GM18873 (cell line): ENCODE measurements at regions not wholly inside any gene's neighbourhood (a gene's known extent, or its start where the extent isn't known, plus 50 kb on each side); places are given as distances from the start of the nearest gene placed in this dataset.
"Not testable (repeated sequence)": the region's sequence is repeated elsewhere in the genome, so short reads cannot be mapped to it uniquely, and the experiment has no call there.

ENCODE experiments used
- ATAC-seq: cut with Tn5 transposase; IDR thresholded peaks from one replicate; pipeline ENCODE4 v1.9.1; 2021; ENCODE audit warnings: mild to moderate bottlenecking, moderate library complexity, moderate number of reproducible peaks; ENCODE audit not compliant: unreplicated experiment, low FRiP score

- ATAC-seq: no peak
Measured at GRCh38 chr1:181170194-181170593, 81.7 kb downstream of the IER5 start.

DNA sequence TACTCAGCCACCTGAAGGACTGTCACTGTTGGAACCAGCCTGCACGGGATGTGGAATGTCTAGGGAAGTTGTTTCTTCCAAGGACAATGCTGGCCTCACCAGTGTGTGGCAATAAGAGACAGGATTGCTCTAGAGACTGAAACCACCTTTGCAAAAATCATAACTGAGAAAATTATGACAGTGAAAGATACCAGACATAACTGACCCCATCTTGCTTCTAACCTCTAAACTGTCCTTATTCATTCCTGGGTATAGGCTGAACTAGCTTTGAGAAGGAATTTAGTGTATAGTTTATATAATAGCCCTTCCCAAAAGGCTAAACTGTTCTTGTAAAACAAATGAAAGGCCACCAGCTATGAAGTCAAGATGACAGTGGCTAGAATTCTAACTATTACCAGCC, 83.6 kb downstream of the IER5 start:
- ATAC-seq: no peak

GRCh38 chr1:181173761-181174447, 85.4 kb downstream of the IER5 start:
- no peak for ATAC-seq

GRCh38 chr1:181174861-181175260, 86.4 kb downstream of the IER5 start:
- ATAC-seq: no peak

DNA sequence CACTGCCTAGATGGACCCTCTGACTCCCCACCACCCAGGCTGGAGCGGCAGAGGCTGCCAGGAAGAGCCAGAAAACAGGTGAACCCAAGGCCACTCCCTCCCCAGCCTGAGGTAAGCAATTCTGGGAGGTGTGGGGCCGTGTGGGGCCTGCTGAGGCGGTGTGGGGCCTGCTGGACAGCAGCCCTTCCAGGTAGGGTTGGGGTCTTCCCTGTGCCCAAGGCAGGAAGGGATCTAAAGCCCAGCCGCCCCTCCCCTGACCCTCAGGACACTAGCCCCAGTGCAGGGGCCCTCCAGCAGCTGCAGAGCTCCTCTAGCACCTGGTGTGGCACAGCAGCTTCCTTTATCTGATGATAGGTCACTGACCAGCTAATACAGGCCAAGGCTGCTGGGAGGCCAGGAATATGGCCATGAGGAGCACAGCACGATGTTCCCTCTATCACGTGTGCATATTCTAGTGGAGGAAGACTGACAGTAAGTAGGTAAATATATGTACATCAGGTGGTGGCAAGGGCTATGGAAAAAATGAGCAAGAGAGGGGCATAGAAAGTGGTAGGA, 86.9 kb downstream of the IER5 start:
- ATAC-seq: no peak

DNA sequence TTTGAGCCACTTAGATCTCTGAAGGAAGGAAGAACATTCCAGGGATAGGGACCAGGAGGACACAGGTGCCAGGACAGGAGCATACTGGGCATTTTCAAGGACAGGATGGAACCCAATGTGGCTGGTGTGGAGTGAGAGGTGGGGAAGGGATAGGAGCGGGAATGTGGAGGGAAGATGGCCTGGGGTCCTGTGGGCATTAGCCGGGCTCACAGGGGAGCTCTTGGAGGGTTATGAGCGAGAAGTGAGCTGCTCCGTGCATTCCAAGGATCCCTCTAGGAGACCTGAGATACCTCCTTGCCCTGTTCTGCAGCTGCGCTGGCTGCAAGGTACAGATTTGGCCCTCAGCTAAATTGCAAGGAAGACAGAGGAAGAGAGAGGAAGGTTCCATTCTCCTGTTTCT, 87.5 kb downstream of the IER5 start:
- ATAC-seq: no peak

DNA sequence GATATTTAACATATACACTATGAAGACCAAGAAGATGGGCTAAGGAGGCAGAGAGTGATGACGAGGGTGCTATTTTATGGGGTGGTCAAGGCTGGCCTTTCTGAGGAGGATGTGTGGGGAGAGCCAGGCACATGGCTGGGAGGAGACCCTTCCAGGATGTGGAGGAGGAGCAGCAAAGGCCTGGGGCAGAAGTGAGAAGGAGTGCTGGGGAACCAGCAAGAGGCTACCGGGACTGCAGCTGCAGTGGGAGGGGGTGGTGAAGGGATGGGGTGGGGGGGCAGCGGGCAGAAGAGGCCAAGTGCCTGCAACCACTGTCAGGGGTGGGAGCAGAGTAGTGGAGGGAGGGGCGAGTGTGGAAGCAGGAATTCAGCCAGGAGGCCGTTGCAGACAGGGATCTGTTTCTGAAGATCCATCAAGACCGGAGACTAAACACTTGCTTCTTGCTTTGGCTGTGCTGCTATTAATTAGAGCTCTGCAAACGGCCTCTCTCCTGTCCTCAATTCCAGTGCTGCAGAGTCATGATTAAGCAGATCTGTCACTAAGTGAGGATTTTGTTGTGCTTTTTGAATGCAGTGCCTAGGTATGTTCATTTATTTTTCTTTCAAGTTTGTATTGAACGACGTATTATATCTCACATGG, 89.9 kb downstream of the IER5 start:
- no peak for ATAC-seq

DNA sequence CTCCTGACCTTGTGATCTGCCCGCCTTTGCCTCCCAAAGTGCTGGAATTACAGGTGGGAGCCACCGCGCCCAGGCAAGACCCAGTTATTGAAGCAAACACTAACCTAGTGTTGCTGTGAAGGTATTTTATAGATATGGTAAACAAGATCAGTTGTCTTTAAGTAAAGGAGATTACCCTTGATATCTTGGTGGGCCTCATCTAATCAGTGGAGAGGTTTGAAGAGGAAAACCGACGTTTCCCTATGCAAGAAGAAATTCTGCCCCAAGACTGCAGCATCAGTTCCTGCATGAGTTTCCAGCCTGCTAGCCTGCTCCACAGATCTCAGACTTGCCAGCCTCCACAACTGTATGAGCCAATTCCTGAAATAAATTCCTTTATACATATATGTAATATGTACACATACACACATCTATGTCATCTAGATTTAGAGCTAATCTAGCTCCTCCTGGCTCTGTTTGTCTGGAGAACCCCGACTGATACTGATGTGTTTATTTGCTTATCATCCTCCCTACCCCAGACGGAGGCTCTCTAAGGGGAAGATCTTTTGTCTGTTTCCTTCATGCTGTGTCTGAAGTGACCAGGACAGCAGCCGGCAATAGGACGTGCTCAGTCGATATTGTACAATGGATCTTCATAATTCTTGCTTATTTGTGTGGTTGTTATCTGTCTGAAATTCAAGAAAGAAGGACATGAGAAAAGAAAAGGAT, 90.9 kb downstream of the IER5 start:
- no peak for ATAC-seq

DNA sequence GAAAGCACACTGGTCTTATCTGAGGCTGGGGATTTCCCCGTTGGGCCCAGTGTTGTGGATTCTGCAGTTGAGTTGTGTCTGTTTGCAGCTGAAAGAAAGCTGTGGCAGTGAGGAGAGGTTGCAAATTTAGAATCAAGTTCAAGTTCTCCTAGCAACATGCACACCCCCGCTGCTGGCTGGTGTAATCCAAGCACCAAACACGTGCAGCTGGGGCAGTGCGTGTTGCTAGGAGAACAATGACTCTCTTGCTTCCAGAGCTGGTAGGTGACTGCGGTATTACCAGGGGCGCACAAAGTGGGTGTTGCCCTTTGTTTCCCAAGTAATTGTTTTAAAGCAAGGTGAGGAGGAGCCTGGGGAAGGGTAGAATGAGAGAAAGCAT, 91.5 kb downstream of the IER5 start:
- ATAC-seq: no peak

GRCh38 chr1:181180407-181181031, 92.0 kb downstream of the IER5 start:
- ATAC-seq: no peak

GRCh38 chr1:181181792-181182585, 93.5 kb downstream of the IER5 start:
- no peak for ATAC-seq

GRCh38 chr1:181184621-181185020, 96.1 kb downstream of the IER5 start:
- no peak for ATAC-seq

DNA sequence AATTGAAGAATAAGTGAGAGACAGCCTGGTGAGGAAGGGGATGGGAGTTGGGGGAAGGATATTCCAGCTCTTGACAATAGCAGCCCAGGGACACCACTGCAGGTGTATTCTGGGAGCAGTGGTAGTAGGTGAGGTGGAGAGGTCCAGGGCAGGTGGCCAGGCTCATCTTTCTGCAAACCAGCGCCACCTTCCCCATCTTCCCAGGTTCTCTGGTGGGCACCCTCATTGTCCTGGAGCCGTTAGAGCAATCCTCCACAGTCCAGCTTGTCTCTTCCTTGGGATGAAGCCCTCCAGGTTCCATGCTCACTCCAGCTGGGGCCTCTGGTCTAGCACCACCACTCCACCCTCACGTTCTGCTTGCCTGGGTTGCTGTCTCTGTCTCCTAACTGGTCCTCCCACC, 97.0 kb downstream of the IER5 start:
- ATAC-seq: no peak

GRCh38 chr1:181186133-181186532, 97.6 kb downstream of the IER5 start:
- not testable (repeated sequence) for ATAC-seq

- ATAC-seq: no peak
Measured at GRCh38 chr1:181187337-181188126, 99.0 kb downstream of the IER5 start.

- ATAC-seq: no peak
Measured at GRCh38 chr1:181189245-181189644, 100.7 kb downstream of the IER5 start.

DNA sequence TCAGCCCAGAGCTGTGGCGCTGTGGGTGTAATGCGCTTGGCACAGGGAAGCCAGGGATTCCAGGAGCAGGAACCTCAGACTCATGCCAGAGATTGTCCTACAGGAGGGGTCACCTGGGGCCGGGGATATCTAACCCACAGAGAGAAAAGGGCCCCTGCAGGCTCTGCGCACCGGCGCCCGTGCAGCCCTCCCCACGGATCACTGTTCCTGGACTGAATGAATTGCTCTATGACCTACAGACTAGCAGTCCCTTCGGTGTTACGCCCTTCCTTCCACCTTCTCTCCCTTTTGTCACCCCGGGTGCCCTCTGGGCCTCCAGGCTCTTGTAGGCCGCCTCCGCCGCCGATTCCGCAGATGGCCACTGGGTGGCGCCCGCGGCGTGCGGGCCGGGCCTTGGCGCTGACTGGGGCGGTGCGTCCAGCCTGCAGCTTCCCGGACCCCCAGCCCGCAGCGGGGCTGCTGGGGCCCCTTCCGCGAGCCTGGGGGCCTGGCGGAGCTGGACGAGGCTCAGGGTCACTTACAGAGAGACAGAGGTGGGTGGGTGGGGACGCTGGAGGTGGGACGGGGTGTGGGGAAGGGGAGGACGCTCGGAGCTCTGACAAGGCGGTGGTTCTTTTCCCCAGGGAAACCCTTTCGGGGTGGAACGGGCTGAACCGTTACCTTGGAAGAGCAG, 101.3 kb downstream of the IER5 start:
- ATAC-seq: no peak

DNA sequence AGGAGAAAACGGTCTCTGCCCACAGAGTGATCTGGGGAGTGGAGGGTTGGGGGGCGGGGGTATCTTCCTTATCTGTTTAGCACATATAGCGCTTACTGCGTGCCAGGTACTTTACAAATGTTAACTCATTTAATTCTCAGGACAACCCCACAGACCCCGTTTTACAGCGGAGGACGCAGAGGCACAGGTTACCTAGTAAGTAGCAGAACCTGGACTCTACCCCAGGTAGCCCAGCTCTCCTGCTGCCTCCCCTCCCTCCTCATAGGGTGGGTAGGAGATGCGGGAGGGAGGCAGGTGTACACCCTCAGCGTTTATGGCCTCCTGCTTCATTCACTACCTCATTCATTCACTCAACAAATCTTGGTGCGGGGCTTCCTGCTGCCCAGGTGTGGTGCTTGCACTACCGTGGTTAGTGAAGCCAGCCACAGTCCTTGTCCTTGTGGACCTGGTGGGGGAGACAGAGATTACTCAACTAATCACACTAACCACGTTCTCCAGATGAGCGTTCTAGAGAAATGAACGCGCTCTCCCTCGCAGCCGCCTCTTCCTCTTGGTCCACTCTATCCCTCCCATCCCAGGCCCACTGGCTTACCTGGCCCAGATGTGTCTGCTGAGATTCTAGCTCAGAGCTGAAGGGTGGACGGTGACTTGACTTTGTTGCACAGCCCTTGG, 102.0 kb downstream of the IER5 start:
- ATAC-seq: no peak
